SK-N-SH treated with all-trans-retinoic acid at 6 μM for 48 hours (cell line): ENCODE measurements at regions not wholly inside any gene's neighbourhood (a gene's known extent, or its start where the extent isn't known, plus 50 kb on each side); places are given as distances from the start of the nearest gene placed in this dataset.

Experiments
- ATAC-seq: fragments of 200-7000 bp; cut with Tn5 transposase; 3 replicates; pipeline ENCODE4 v1.9.1; 2020; ENCODE audit warnings: mild to moderate bottlenecking, moderate library complexity
- ARNTL ChIP-seq: fragments of 450-650 bp; formaldehyde crosslinking; IDR thresholded peaks from 2 replicates; pipeline ENCODE4 v1.5.0; 2020; ENCODE audit warnings: low read depth, mild to moderate bottlenecking, moderate library complexity, borderline replicate concordance
- BACH2 ChIP-seq: fragments of 250-450 bp; sonication (Bioruptor Pico); IDR thresholded peaks from 2 replicates; pipeline ENCODE4 v1.9.0; 2021; ENCODE audit warnings: mild to moderate bottlenecking, borderline replicate concordance
- CREB5 ChIP-seq: fragments of 250-450 bp; sonication (Bioruptor Pico); IDR thresholded peaks from 2 replicates; pipeline ENCODE4 v1.5.1; 2020; ENCODE audit warnings: low read depth, mild to moderate bottlenecking, moderate library complexity
- CSDC2 ChIP-seq: fragments of 250-450 bp; sonication (Bioruptor Pico); IDR thresholded peaks from 2 replicates; pipeline ENCODE4 v1.5.0; 2020; ENCODE audit warnings: mild to moderate bottlenecking, moderate library complexity
- CSRNP3 ChIP-seq: fragments of 250-450 bp; sonication (Bioruptor Pico); IDR thresholded peaks from 2 replicates; pipeline ENCODE4 v1.5.1; 2021; ENCODE audit warnings: mild to moderate bottlenecking, moderate library complexity
- ESRRG ChIP-seq: fragments of 250-450 bp; sonication (Bioruptor Pico); IDR thresholded peaks from 2 replicates; pipeline ENCODE4 v1.6.1; 2021; ENCODE audit warnings: mild to moderate bottlenecking
- GLIS3 ChIP-seq: fragments of 250-450 bp; sonication (Bioruptor Pico); IDR thresholded peaks from 2 replicates; pipeline ENCODE4 v1.5.0; 2020; ENCODE audit warnings: mild to moderate bottlenecking, moderate library complexity
- OSR1 ChIP-seq: fragments of 250-450 bp; sonication (Bioruptor Pico); IDR thresholded peaks from 2 replicates; pipeline ENCODE4 v1.8.0; 2022; ENCODE audit warnings: moderate library complexity, mild to moderate bottlenecking, inconsistent platforms
- POU6F1 ChIP-seq: fragments of 250-450 bp; sonication (Bioruptor Pico); IDR thresholded peaks from 2 replicates; pipeline ENCODE4 v1.8.0; 2021; ENCODE audit warnings: low read depth, mild to moderate bottlenecking, moderate library complexity, borderline replicate concordance
- PPARA ChIP-seq: fragments of 250-450 bp; sonication (Bioruptor Pico); IDR thresholded peaks from 2 replicates; pipeline ENCODE4 v1.5.0; 2020; ENCODE audit warnings: mild to moderate bottlenecking, borderline replicate concordance
- RARB ChIP-seq: fragments of 250-450 bp; sonication (Bioruptor Pico); IDR thresholded peaks from 2 replicates; pipeline ENCODE4 v1.8.0; 2021; ENCODE audit warnings: mild to moderate bottlenecking, moderate library complexity
- SNAI2 ChIP-seq: fragments of 250-450 bp; sonication (Bioruptor Pico); IDR thresholded peaks from 2 replicates; pipeline ENCODE4 v1.5.0; 2020; ENCODE audit warnings: mild to moderate bottlenecking, moderate library complexity
- TCF4 ChIP-seq: fragments of 250-450 bp; sonication (Bioruptor Pico); IDR thresholded peaks from 2 replicates; pipeline ENCODE4 v1.8.0; 2021; ENCODE audit warnings: mild to moderate bottlenecking, moderate library complexity, borderline replicate concordance
- TOX ChIP-seq: fragments of 250-450 bp; sonication (Bioruptor Pico); IDR thresholded peaks from 2 replicates; pipeline ENCODE4 v1.8.0; 2021; ENCODE audit warnings: mild to moderate bottlenecking, moderate library complexity, borderline replicate concordance
- TSHZ2 ChIP-seq: fragments of 250-450 bp; sonication (Bioruptor Pico); IDR thresholded peaks from 2 replicates; pipeline ENCODE4 v1.5.0; 2020; ENCODE audit warnings: mild to moderate bottlenecking, moderate library complexity
- ZC3H10 ChIP-seq: fragments of 250-450 bp; sonication (Bioruptor Pico); IDR thresholded peaks from 2 replicates; pipeline ENCODE4 v1.5.1; 2021; ENCODE audit warnings: mild to moderate bottlenecking, moderate library complexity
- ZFP30 ChIP-seq: fragments of 450-650 bp; formaldehyde crosslinking; IDR thresholded peaks from 2 replicates; pipeline ENCODE4 v1.5.0; 2022; ENCODE audit warnings: mild to moderate bottlenecking, moderate library complexity
- ZNF8 ChIP-seq: fragments of 450-650 bp; formaldehyde crosslinking; IDR thresholded peaks from 2 replicates; pipeline ENCODE4 v1.5.0; 2020; ENCODE audit warnings: mild to moderate bottlenecking, moderate library complexity

GRCh38 chr7:124652237-124652636, 113.4 kb downstream of the GPR37 start (continued):
- TF ChIP-seq POU6F1 (CRISPR knock-in tag): no peak

- no peak for TF ChIP-seq ZNF8
- TF ChIP-seq, all 23 proteins: peak for 0
Measured at GRCh38 chr7:124651136-124651535, 114.5 kb downstream of the GPR37 start.

GRCh38 chr7:124649397-124650014, 116.1 kb downstream of the GPR37 start:
- ATAC-seq: no peak

More at GRCh38 chr7:124651136-124651535, 114.5 kb downstream of the GPR37 start:
- no peak for ATAC-seq

GRCh38 chr7:124647630-124648306, 117.8 kb downstream of the GPR37 start:
- TF ChIP-seq RARB (CRISPR knock-in tag) (no peak), ZNF8 (no peak), POU6F1 (CRISPR knock-in tag) (no peak), ZFP30 (CRISPR knock-in tag) (no peak), GLIS3 (CRISPR knock-in tag) (no peak)
- ATAC-seq: no peak

More at GRCh38 chr7:124649397-124650014, 116.1 kb downstream of the GPR37 start:
- no peak for TF ChIP-seq RARB (CRISPR knock-in tag)
- no peak for TF ChIP-seq CREB5
- TF ChIP-seq POU6F1 (CRISPR knock-in tag): no peak
- no peak for TF ChIP-seq TOX (CRISPR knock-in tag)
- TF ChIP-seq ARNTL: no peak
- no peak for TF ChIP-seq BACH2 (CRISPR knock-in tag)
- no peak for TF ChIP-seq ESRRG (CRISPR knock-in tag)
- no peak for TF ChIP-seq PPARA (CRISPR knock-in tag)
- no peak for TF ChIP-seq TCF4
- no peak for TF ChIP-seq ZC3H10 (CRISPR knock-in tag)
- no peak for TF ChIP-seq SNAI2 (CRISPR knock-in tag)

- no peak for ATAC-seq
- no peak for TF ChIP-seq CSRNP3 (CRISPR knock-in tag)
Measured at GRCh38 chr7:124645704-124646103, 119.9 kb downstream of the GPR37 start.

GRCh38 chr7:124643311-124643811, 122.2 kb downstream of the GPR37 start:
- TF ChIP-seq OSR1 (CRISPR knock-in tag) (no peak), CSDC2 (CRISPR knock-in tag) (no peak), ESRRG (CRISPR knock-in tag) (no peak), CSRNP3 (CRISPR knock-in tag) (no peak), TSHZ2 (CRISPR knock-in tag) (no peak)
- no peak for ATAC-seq
